ENCODE measurements at regions not wholly inside any gene's neighbourhood (a gene's known extent, or its start where the extent isn't known, plus 50 kb on each side); places are given as distances from the start of the nearest gene placed in this dataset.

- DNase-seq (ENCODE audit: low read depth) = no peak
- TF ChIP-seq CTCF (conservative IDR thresholded peaks at IDR 0.05; ENCODE audit: low read depth, low read length) = no peak
- no peak overlapping the region for H3K4me3 ChIP-seq (ENCODE audit: low read depth, low read length)
Observed at GRCh38 chr4:57614257-57614932, 504.2 kb upstream of the IGFBP7 start.

GRCh38 chr4:57612279-57612678 is 502.1 kb upstream of the IGFBP7 start:
- no peak for TF ChIP-seq CTCF (conservative IDR thresholded peaks at IDR 0.05; ENCODE audit: low read depth, low read length)
- H3K4me3 ChIP-seq (ENCODE audit: low read depth, low read length) = no peak overlapping the region
- DNase-seq (ENCODE audit: low read depth) = no peak

- DNase-seq (ENCODE audit: low read depth) = no peak
- no peak overlapping the region for H3K4me3 ChIP-seq (ENCODE audit: low read depth, low read length)
- TF ChIP-seq CTCF (conservative IDR thresholded peaks at IDR 0.05; ENCODE audit: low read depth, low read length) = no peak
Observed at GRCh38 chr4:57607566-57608180, 497.5 kb upstream of the IGFBP7 start.

- no peak for TF ChIP-seq CTCF (conservative IDR thresholded peaks at IDR 0.05; ENCODE audit: low read depth, low read length)
- no peak for DNase-seq (ENCODE audit: low read depth)
- no peak overlapping the region for H3K4me3 ChIP-seq (ENCODE audit: low read depth, low read length)
Observed at GRCh38 chr4:57605376-57605775, 495.2 kb upstream of the IGFBP7 start.

- no peak for DNase-seq (ENCODE audit: low read depth)
- TF ChIP-seq CTCF (conservative IDR thresholded peaks at IDR 0.05; ENCODE audit: low read depth, low read length) = no peak
- H3K4me3 ChIP-seq (ENCODE audit: low read depth, low read length) = no peak overlapping the region
Observed at GRCh38 chr4:57602141-57602540, 492.0 kb upstream of the IGFBP7 start.

- H3K4me3 ChIP-seq (ENCODE audit: low read depth, low read length) = no peak overlapping the region
- no peak for TF ChIP-seq CTCF (conservative IDR thresholded peaks at IDR 0.05; ENCODE audit: low read depth, low read length)
- DNase-seq (ENCODE audit: low read depth) = no peak
Observed at GRCh38 chr4:57591073-57591472, 480.9 kb upstream of the IGFBP7 start.

- no peak for DNase-seq (ENCODE audit: low read depth)
- H3K4me3 ChIP-seq (ENCODE audit: low read depth, low read length) = no peak overlapping the region
- no peak for TF ChIP-seq CTCF (conservative IDR thresholded peaks at IDR 0.05; ENCODE audit: low read depth, low read length)
Observed at GRCh38 chr4:57588557-57588956, 478.4 kb upstream of the IGFBP7 start.
